ENCODE measurements at regions not wholly inside any gene's neighbourhood (a gene's known extent, or its start where the extent isn't known, plus 50 kb on each side); places are given as distances from the start of the nearest gene placed in this dataset.

- no peak for TF ChIP-seq EZH2 (IDR thresholded peaks at IDR 0.05; ENCODE audit: borderline replicate concordance)
- TF ChIP-seq, protein P1, sequence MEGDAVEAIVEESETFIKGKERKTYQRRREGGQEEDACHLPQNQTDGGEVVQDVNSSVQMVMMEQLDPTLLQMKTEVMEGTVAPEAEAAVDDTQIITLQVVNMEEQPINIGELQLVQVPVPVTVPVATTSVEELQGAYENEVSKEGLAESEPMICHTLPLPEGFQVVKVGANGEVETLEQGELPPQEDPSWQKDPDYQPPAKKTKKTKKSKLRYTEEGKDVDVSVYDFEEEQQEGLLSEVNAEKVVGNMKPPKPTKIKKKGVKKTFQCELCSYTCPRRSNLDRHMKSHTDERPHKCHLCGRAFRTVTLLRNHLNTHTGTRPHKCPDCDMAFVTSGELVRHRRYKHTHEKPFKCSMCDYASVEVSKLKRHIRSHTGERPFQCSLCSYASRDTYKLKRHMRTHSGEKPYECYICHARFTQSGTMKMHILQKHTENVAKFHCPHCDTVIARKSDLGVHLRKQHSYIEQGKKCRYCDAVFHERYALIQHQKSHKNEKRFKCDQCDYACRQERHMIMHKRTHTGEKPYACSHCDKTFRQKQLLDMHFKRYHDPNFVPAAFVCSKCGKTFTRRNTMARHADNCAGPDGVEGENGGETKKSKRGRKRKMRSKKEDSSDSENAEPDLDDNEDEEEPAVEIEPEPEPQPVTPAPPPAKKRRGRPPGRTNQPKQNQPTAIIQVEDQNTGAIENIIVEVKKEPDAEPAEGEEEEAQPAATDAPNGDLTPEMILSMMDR (IDR thresholded peaks at IDR 0.05; ENCODE audit: poor library complexity): no peak
Measured at GRCh38 chr16:76988526-76988925, 202.5 kb upstream of the MON1B start.

All from hepatocyte (in vitro differentiated cells).